Pancreas (tissue), 10 donors: ENCODE measurements at regions not wholly inside any gene's neighbourhood (a gene's known extent, or its start where the extent isn't known, plus 50 kb on each side); places are given as distances from the start of the nearest gene placed in this dataset.

Experiments
- ATAC-seq, 4 donors: fragments of 200-7000 bp; cut with Tn5 transposase; one replicate each; pipeline versions ENCODE4 v1.8.0 to v1.9.1; 2020; ENCODE audit warnings: mild to moderate bottlenecking in 4 of 4, moderate library complexity in 4 of 4
- DNase-seq, 6 donors: peaks; one replicate each; pipeline ENCODE4 v3.0.0-alpha.2; 2020
- FAIRE-seq: peaks from 2 replicates; lab custom pipeline; 2012; peaks lifted over from hg19 to GRCh38; lab: Jason Lieb, UNC
- H3K27ac ChIP-seq, 4 donors: fragments of 200-600 bp; sonication (generic); 1 replicate in 3 of 4; 2 replicates in 1 of 4; pipeline versions ENCODE4 v1.5.0 to v1.8.0; 2020
- H3K27me3 ChIP-seq, 4 donors: fragments of 200-600 bp; one replicate each; pipeline ENCODE4 v1.8.0; 2021
- H3K36me3 ChIP-seq, 3 donors: fragments of 200-600 bp; sonication (generic) in 1 of 3; one replicate each; pipeline versions ENCODE4 v1.5.0 to v1.8.0; 2020 to 2021
- H3K4me1 ChIP-seq, 3 donors: fragments of 200-600 bp; one replicate each; pipeline ENCODE4 v1.8.0; 2021
- H3K4me3 ChIP-seq, 4 donors: fragments of 200-600 bp; sonication (generic) in 2 of 4; one replicate each; pipeline versions ENCODE4 v1.5.0 to v1.8.0; 2020 to 2021
- H3K9me3 ChIP-seq, 4 donors: fragments of 200-600 bp; one replicate each; pipeline ENCODE4 v1.8.0; 2021
- CTCF ChIP-seq, 4 donors: fragments of 200-600 bp; sonication (generic) in 3 of 4; IDR thresholded peaks; one replicate each; pipeline versions ENCODE4 v1.5.0 to v1.8.0; 2021; ENCODE audit warnings: antibody characterized with exemption in 4 of 4
- WGBS, 2 donors: extraction: QIAGEN DNeasy Blood & Tissue Kit; methylation state at CpG; one replicate each; pipeline ENCODE4 v1.1.7; 2013; 5-methylcytosine and 5-hydroxymethylcytosine counted together
- intact Hi-C, 3 donors: fragments of 100-400 bp; cut with DNase I; formaldehyde crosslinking; loops; one replicate each; pipeline versions ENCODE4 v1.11.1 to v1.14.2; 2022
- donor health status: healthy with polysubstance abuse.
- donor health status: DM: no; HTN: no; CAD: no; lungs with moderate emphysema.
- donor health status: DM: no; HTN: no; CAD: no.
- donor health status: control.
- donor health status: control.
- donor health status: Bipolar disorder and iron deficiency.
- donor health status: DM: yes; HTN: yes; CAD: no.
- donor health status: DM: no; HTN: no; CAD: no.
- donor health status: DM: no; HTN: no; CAD: no.
- donor health status: DM: yes; HTN: yes; CAD: no.

GRCh38 chr20:43863821-43864544 lies 50.7 kb upstream of the TOX2 start:
- H3K4me1 ChIP-seq = no peaks in the 10 kb centered on the region
- FAIRE-seq = no peak
- H3K36me3 ChIP-seq = no peaks in the 10 kb centered on the region
- peaks cover 0 to 6% (median 0%) of the 10 kb centered on the region in 4 donors for H3K27me3 ChIP-seq
- TF ChIP-seq CTCF (IDR thresholded peaks at IDR 0.05) = no peak
- H3K27ac ChIP-seq = no peak overlapping the region
- no peak for ATAC-seq
- H3K4me3 ChIP-seq = no peak overlapping the region
- intact Hi-C loops = no loop called here
- WGBS, 2 donors = 67% methylated on average over 10 of the region's 10 CpGs
- H3K9me3 ChIP-seq = no peaks in the 10 kb centered on the region
- DNase-seq = no peak

GRCh38 chr20:43863330-43863729 lies 51.3 kb upstream of the TOX2 start:
- WGBS, 2 donors = 73 to 75% methylated on average over 11 to 12 of the region's 12 CpGs
- Histone ChIP-seq H3K27ac (no peak overlapping the region), H3K36me3 (no peaks in the 10 kb centered on the region), H3K9me3 (no peaks in the 10 kb centered on the region), H3K4me1 (no peaks in the 10 kb centered on the region), H3K4me3 (no peak overlapping the region), H3K27me3 (peaks cover 0 to 6% (median 0%) of the 10 kb centered on the region in 4 donors)
- FAIRE-seq = no peak
- TF ChIP-seq CTCF (IDR thresholded peaks at IDR 0.05) = no peak
- DNase-seq = no peak
- intact Hi-C loops = no loop called here
- ATAC-seq = no peak

- 30 to 38% methylated on average over 4 of the region's 4 CpGs for WGBS, 2 donors
- no peak overlapping the region for H3K27ac ChIP-seq
- FAIRE-seq = no peak
Observed at GRCh38 chr20:43862438-43862837, 52.2 kb upstream of the TOX2 start.

GRCh38 chr20:43859994-43860393 lies 54.7 kb upstream of the TOX2 start:
- no peaks in the 10 kb centered on the region for H3K4me1 ChIP-seq
- ATAC-seq (no peak), DNase-seq (no peak), FAIRE-seq (no peak)
- H3K36me3 ChIP-seq = no peaks in the 10 kb centered on the region
- H3K4me3 ChIP-seq = no peak overlapping the region
- no peak for TF ChIP-seq CTCF (IDR thresholded peaks at IDR 0.05)
- H3K27ac ChIP-seq = no peak overlapping the region
- intact Hi-C loops = no loop called here
- peaks cover 0 to 6% (median 0%) of the 10 kb centered on the region in 4 donors for H3K27me3 ChIP-seq
- WGBS, 2 donors = 84 to 87% methylated on average over 1 of the region's 1 CpG
- no peaks in the 10 kb centered on the region for H3K9me3 ChIP-seq

More at GRCh38 chr20:43862438-43862837, 52.2 kb upstream of the TOX2 start:
- H3K4me3 ChIP-seq = no peak overlapping the region
- no peak for TF ChIP-seq CTCF (IDR thresholded peaks at IDR 0.05)
- intact Hi-C loops = no loop called here
- no peak for ATAC-seq
- no peaks in the 10 kb centered on the region for H3K36me3 ChIP-seq
- peaks cover 0 to 6% (median 0%) of the 10 kb centered on the region in 4 donors for H3K27me3 ChIP-seq
- H3K9me3 ChIP-seq = no peaks in the 10 kb centered on the region
- no peaks in the 10 kb centered on the region for H3K4me1 ChIP-seq
- no peak for DNase-seq

GRCh38 chr20:43857932-43858331 lies 56.7 kb upstream of the TOX2 start:
- TF ChIP-seq CTCF (IDR thresholded peaks at IDR 0.05) = no peak
- H3K27me3 ChIP-seq = peaks cover 0 to 6% (median 0%) of the 10 kb centered on the region in 4 donors
- no peaks in the 10 kb centered on the region for H3K9me3 ChIP-seq
- no peak for ATAC-seq
- DNase-seq = no peak
- no peaks in the 10 kb centered on the region for H3K4me1 ChIP-seq
- H3K4me3 ChIP-seq = no peak overlapping the region
- WGBS, 2 donors = 71 to 84% methylated on average over 1 of the region's 1 CpG
- no peak for FAIRE-seq
- no peak overlapping the region for H3K27ac ChIP-seq
- intact Hi-C loops = no loop called here
- H3K36me3 ChIP-seq = no peaks in the 10 kb centered on the region
